Neuron (in vitro differentiated cells): ENCODE measurements at regions not wholly inside any gene's neighbourhood (a gene's known extent, or its start where the extent isn't known, plus 50 kb on each side); places are given as distances from the start of the nearest gene placed in this dataset.
"Not testable (repeated sequence)": the region's sequence is repeated elsewhere in the genome, so short reads cannot be mapped to it uniquely, and the experiment has no call there.

Source experiments
- H2AFZ ChIP-seq: one replicate; pipeline ENCODE4 v1.6.1; 2013; ENCODE audit warnings: low read depth, mild to moderate bottlenecking, inconsistent platforms, low read length, moderate library complexity
- H3K27me3 ChIP-seq: one replicate; pipeline ENCODE4 v1.6.1; 2013; ENCODE audit warnings: low read length; ENCODE audit not compliant: insufficient read depth
- H3K36me3 ChIP-seq: one replicate; pipeline ENCODE4 v1.6.1; 2013; ENCODE audit warnings: low read length; ENCODE audit not compliant: insufficient read depth
- H3K4me1 ChIP-seq: one replicate; pipeline ENCODE4 v1.6.1; 2013; ENCODE audit warnings: low read length; ENCODE audit not compliant: insufficient read depth
- H3K4me3 ChIP-seq: 2 replicates; pipeline ENCODE4 v1.5.1; 2013; ENCODE audit warnings: mild to moderate bottlenecking, low read length, moderate library complexity
- H3K9me3 ChIP-seq: one replicate; pipeline ENCODE4 v1.6.1; 2013; ENCODE audit warnings: low read length

DNA sequence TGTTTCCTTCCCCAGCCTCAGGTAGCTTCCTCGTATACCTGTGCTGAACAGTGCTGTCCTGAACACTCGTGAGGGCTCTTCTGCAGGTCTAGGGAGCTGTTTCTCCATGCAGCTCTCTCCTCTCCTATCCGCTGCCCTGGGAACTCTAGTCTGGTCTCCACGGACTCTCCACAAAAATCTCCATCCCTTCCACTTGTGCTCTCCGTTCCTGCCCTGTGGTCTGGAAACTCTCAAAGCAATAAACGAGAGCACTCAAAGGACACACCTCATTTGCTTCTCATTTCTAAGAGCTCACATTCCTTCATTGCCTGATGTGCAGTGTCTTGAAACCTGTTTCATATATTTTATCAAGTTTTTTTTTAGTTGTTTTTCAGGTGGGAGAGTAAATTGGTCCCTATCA is 235.9 kb upstream of the RGS17 start:
- Histone ChIP-seq H3K27me3 (no peaks in the 10 kb centered on the region), H3K9me3 (no peaks in the 10 kb centered on the region), H3K4me1 (no peaks in the 10 kb centered on the region), H3K4me3 (no peak overlapping the region), H2AFZ (no peak overlapping the region), H3K36me3 (no peaks in the 10 kb centered on the region)

DNA sequence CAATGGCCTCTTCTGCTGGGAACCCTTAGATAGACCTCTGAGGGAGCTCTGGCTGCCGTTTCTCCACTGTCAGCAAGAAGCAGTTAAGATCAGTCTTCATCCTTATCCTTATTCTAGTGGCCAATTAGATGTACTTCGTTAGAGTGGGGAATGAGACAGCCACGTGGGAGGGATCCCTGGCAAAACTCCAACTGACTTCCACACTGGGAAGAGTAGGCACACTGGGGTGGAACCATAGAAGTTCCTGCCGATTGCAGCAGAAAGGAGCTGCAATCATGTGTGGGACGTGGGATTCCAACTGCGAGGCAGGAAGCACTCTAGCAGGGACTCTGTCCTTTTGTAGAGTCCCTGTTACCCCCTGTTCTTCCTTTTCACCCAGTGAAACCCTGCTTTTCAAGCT is 226.3 kb upstream of the RGS17 start:
- Histone ChIP-seq H3K4me3 (no peak overlapping the region), H3K4me1 (no peaks in the 10 kb centered on the region), H3K27me3 (no peaks in the 10 kb centered on the region), H2AFZ (no peak overlapping the region), H3K36me3 (no peaks in the 10 kb centered on the region), H3K9me3 (no peaks in the 10 kb centered on the region)

DNA sequence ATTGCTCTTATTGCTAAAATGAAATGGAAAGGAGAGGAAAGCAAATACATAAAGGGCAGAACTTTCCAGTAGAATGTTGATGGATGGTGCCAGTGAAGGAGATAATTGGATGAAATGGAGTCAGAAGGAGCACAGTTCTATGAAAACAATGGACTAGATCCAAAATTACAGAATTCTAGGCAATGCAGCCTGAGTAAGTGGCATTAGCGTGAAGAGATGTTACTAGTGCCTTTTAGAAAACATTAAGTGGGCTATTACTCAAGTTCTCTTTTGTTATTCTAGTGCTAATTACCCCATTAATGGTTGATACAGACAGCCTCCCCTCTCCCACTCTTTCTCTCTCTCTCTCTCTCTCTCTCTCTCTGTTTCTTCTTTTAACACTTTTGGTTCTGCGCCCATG is 209.5 kb upstream of the RGS17 start:
- Histone ChIP-seq H3K4me1 (no peaks in the 10 kb centered on the region), H2AFZ (no peak overlapping the region), H3K27me3 (no peaks in the 10 kb centered on the region), H3K9me3 (no peaks in the 10 kb centered on the region), H3K4me3 (no peak overlapping the region), H3K36me3 (no peaks in the 10 kb centered on the region)

DNA sequence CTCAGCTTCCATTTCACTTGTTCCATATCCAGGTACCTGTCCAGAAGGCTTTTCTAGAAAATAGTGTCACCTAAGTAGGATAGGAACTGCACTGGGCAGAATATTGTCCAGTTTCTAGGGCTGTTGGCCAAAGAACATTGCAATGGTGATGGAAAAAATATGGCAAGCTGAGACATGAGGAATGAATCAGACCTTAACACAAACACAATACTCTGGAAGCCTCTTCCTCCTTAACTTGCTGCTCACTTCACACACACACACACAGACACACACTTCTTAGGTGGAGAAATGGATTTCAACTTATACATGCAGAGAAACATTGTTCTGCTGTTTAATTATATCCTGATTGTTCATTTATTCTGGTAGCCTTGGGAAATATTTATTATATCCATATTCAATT is 203.0 kb upstream of the RGS17 start:
- Histone ChIP-seq H3K4me1 (no peaks in the 10 kb centered on the region), H3K9me3 (no peaks in the 10 kb centered on the region), H2AFZ (no peak overlapping the region), H3K4me3 (no peak overlapping the region), H3K27me3 (no peaks in the 10 kb centered on the region), H3K36me3 (no peaks in the 10 kb centered on the region)

DNA sequence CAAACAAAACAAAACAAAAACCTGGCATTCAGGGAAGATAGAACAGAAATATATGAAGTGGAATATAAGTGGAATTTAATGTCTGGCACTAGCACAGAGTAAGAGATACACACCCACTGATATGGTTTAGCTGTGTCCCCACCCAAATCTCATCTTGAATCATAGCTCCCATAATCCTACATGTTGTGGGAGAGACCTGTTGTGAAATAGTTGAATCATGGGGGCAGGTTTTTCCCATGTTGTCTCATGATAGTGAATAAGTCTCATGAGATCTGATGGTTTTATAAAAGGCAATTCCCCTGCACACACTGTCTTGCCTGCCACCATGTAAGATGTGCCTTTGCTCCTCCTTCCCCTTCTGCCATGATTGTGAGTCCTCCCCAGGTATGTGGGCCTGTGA is 200.1 kb upstream of the RGS17 start:
- H3K9me3 ChIP-seq, H3K4me3 ChIP-seq, H3K4me1 ChIP-seq, H3K27me3 ChIP-seq, H3K36me3 ChIP-seq, H2AFZ ChIP-seq: not testable (repeated sequence)

DNA sequence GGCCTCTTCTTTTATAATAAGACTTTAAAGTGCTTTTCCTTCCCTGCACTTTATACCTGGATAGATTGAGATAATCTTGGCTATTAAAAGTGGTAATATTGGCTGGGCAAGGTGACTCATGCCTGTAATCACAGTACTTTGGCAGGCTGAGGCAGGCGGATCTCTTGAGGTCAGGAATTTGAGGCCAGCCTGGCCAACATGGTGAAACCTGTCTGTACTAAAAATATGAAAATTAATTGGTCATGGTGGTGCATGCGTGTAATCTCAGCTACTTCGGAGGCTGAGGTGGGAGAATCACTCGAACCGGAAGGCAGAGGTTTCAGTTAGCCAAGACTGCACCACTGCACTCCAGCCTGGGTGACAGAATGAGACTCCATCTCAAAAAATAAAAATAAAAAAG is 197.1 kb upstream of the RGS17 start:
- Histone ChIP-seq H3K27me3 (no peaks in the 10 kb centered on the region), H3K4me1 (no peaks in the 10 kb centered on the region), H2AFZ (no peak overlapping the region), H3K9me3 (no peaks in the 10 kb centered on the region), H3K36me3 (no peaks in the 10 kb centered on the region), H3K4me3 (no peak overlapping the region)

DNA sequence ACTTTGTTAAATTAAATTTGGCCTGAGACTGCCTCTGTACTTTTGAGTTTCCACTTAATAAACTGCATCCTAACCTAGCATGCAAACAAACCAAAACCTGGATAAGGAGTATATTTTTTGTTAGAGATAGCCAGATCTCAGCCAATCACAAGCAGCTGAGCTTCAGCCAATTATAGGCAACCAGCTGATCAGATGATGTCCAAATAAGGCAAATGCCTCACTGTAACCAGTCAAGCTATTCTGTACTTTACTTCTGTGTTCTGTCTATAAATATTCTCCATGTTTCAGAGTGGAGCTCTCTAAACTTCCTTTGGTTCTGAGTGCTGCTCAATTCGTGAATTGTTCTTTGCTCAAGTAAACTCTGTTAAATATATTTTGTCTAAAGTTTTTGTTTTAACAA is 194.6 kb upstream of the RGS17 start:
- Histone ChIP-seq H2AFZ (no peak overlapping the region), H3K36me3 (no peaks in the 10 kb centered on the region), H3K4me1 (no peaks in the 10 kb centered on the region), H3K9me3 (no peaks in the 10 kb centered on the region), H3K4me3 (no peak overlapping the region), H3K27me3 (no peaks in the 10 kb centered on the region)

DNA sequence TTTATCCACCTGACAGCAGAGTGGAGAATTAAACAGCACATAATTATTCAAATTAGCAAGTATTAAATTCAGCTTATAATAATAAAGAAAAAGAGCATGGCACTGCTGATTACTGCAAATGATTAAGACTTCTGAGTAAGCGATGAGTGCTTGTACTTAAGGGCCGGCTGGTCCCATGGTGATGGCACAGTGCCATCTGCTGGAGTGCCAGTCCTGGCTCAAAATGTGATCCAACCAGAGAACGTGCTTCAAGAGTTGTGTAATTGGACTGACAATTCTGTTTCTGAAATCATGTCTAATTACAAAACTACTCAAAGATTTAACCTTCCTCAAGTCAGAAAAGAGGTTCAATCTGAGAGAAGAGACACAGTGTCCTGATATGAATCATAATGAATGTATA is 181.6 kb upstream of the RGS17 start:
- H3K9me3 ChIP-seq = no peaks in the 10 kb centered on the region
- no peak overlapping the region for H3K4me3 ChIP-seq
- no peaks in the 10 kb centered on the region for H3K27me3 ChIP-seq
- H3K36me3 ChIP-seq = no peaks in the 10 kb centered on the region
- no peak overlapping the region for H2AFZ ChIP-seq
- H3K4me1 ChIP-seq = no peaks in the 10 kb centered on the region

DNA sequence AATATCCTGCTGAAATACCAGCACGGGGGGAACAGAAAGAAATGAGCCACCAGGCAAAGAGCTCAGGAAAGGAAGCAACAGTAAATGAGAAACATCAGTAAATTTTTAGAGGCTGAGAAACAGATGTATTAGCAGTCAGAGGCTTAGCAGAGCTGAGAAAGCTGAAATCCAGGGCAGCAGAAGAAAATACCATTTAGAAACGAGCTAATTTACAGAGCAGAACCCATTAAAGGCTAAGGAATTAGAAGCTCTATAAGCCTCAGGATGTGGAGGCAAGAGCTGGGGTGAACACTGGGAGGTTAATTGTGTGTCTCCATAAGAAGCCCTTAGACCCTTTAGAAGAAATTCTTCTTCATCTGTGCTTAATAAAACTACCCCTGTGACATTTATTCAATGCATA is 178.6 kb upstream of the RGS17 start:
- Histone ChIP-seq H3K4me1 (no peaks in the 10 kb centered on the region), H3K4me3 (no peak overlapping the region), H2AFZ (no peak overlapping the region), H3K27me3 (no peaks in the 10 kb centered on the region), H3K9me3 (no peaks in the 10 kb centered on the region), H3K36me3 (no peaks in the 10 kb centered on the region)

DNA sequence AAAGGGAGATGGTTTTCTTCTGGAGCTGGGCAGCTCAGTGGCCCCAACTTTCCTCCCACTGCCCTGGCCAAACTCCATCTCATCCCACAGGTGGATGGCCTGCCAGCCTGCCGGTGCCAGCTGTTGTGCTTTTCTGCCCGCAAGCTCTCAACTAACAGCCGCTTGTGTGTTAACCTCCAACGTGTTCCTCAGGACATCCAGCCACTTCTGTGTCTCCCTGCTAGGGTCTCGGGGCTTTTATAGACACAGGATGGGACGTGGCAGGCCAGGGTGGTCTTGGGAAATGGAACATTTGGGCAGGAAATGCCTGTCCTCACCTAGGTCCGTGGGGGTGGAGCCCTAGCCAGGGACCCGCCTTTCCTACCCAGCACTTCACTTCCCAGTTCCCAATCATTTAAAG is 171.1 kb upstream of the RGS17 start:
- Histone ChIP-seq H3K36me3 (no peaks in the 10 kb centered on the region), H2AFZ (no peak overlapping the region), H3K27me3 (no peaks in the 10 kb centered on the region), H3K9me3 (no peaks in the 10 kb centered on the region), H3K4me1 (no peaks in the 10 kb centered on the region), H3K4me3 (no peak overlapping the region)

DNA sequence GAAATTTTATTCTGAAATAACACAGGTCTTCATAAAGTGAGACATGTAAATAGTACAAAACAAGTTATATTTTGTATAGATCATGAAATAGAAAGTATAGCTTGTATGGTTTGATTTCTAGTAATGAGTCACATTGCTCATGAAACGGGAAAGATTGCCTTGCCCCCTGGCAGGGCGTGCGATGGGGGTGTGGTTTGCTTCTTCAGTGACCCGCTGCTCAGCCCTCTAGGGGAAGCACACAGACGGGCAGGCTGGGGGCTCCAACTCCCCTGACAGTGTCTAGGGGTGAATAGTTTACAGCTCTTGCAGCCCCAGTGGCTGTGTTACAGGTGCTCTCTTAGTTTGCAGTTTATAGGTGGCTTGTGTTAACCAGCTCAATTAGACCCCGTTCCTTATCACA is 170.5 kb upstream of the RGS17 start:
- no peaks in the 10 kb centered on the region for H3K9me3 ChIP-seq
- no peaks in the 10 kb centered on the region for H3K27me3 ChIP-seq
- no peak overlapping the region for H2AFZ ChIP-seq
- H3K4me3 ChIP-seq = no peak overlapping the region
- no peaks in the 10 kb centered on the region for H3K36me3 ChIP-seq
- no peaks in the 10 kb centered on the region for H3K4me1 ChIP-seq

DNA sequence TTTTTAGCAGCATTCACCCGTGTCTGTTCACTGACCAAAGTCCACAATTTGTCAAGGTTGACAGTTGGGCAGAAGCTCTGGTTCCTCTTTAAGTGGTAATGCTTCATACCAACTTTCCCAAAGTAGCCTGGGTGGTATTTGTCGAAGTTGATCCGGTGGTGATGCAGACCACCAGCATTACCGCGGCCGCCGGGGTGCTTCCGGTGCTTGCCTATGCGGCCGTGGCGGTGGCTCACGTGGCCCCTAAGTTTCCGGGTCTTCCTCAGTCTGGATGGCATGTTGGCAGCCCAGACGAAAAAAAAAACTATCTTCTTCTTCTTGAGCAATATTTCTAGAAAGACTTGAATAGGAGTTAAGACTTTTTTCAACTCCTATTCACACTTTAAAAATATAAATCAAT is 151.4 kb upstream of the RGS17 start:
- not testable (repeated sequence) for H2AFZ ChIP-seq

DNA sequence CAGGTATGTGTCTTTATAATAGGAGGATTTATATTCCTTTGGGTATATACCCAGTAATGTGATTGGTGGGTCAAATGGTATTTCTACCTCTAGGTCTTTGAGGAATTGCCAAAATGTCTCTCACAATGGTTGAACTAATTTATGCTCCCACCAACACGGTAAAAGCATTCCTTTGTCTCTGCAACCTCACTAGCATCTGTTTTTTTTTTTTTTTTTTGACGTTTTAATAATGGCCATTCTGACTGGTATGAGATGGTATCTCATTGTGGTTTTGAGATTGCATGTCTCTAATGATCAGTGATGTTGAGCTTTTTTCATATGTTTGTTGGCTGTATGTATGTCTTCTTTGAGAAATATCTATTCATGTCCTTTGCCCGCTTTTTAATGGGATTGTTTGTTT is 144.9 kb upstream of the RGS17 start:
- Histone ChIP-seq H3K36me3 (no peaks in the 10 kb centered on the region), H3K4me3 (no peak overlapping the region), H3K27me3 (no peaks in the 10 kb centered on the region), H2AFZ (no peak overlapping the region), H3K9me3 (no peaks in the 10 kb centered on the region), H3K4me1 (no peaks in the 10 kb centered on the region)

More for the DNA sequence above, 151.4 kb upstream of the RGS17 start:
- H3K4me3 ChIP-seq, H3K4me1 ChIP-seq, H3K27me3 ChIP-seq, H3K9me3 ChIP-seq, H3K36me3 ChIP-seq: not testable (repeated sequence)

DNA sequence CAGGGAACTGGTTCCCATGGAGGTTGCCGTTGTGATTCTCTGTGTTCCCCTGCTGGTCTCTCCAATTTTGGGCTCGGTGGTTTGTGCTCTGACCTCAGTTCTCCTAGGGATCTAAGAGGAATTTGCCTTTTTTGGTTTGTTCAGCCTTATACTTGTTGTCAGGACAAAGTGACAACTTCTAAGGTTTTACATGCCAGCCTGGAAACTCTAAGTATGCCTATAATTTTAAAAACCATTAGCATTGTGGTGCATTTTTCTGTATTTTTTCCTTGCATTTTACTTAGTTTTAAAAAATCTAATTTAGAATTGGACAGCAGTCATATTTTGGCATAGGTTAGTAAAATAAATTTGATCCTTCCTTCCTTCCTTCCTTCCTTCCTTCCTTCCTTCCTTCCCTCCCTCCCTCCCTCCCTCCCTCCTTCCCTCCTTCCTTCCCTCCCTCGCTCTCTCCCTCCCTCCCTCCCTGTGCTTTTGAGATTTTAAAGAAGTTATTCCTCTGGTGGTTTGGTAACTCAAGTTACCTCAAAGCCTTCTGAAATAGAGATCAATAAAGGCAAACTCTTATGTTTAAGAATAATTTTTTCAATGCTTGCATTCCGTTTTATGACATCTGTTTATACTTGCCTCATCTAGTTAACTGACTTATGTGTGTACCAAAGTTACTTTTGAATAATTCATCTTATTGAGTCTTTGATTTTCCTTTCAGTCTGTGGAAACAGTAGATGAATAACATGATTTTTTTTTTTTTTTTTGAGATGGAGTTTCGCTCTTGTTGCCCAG is 141.3 kb upstream of the RGS17 start:
- Histone ChIP-seq H3K9me3 (no peaks in the 10 kb centered on the region), H3K36me3 (no peaks in the 10 kb centered on the region), H3K4me3 (no peak overlapping the region)

More for the DNA sequence above, 141.3 kb upstream of the RGS17 start:
- Histone ChIP-seq H2AFZ (no peak overlapping the region), H3K4me1 (no peaks in the 10 kb centered on the region), H3K27me3 (no peaks in the 10 kb centered on the region)
